Vagina (tissue), 2 donors: ENCODE measurements at regions not wholly inside any gene's neighbourhood (a gene's known extent, or its start where the extent isn't known, plus 50 kb on each side); places are given as distances from the start of the nearest gene placed in this dataset.

Experiments used
- CTCF ChIP-seq, 3 experiments: fragments of 450-650 bp in 2 of 3; fragments of 200-600 bp in 1 of 3; sonication (generic) in 1 of 3; IDR thresholded peaks; one replicate each; pipeline ENCODE4 v1.5.1; 2017 to 2019; ENCODE audit warnings: antibody characterized with exemption in 3 of 3, mild to moderate bottlenecking in 2 of 3, moderate library complexity in 2 of 3
- POLR2AphosphoS5 ChIP-seq, 2 donors: sonication (generic); formaldehyde crosslinking; IDR thresholded peaks; one replicate each; pipeline ENCODE4 v1.9.0; 2017; ENCODE audit warnings: antibody characterized with exemption in 2 of 2, mild to moderate bottlenecking in 2 of 2, low read depth in 1 of 2; ENCODE audit not compliant: insufficient read depth in 1 of 2

GRCh38 chr5:106314221-106314824 lies 1356.4 kb downstream of the EFNA5 start:
- TF ChIP-seq CTCF (IDR thresholded peaks at IDR 0.05) (no peak), POLR2AphosphoS5 (IDR thresholded peaks at IDR 0.05; ENCODE audit: insufficient read depth in 1 of 2, low read depth in 1 of 2) (no peak)
